ENCODE measurements at regions not wholly inside any gene's neighbourhood (a gene's known extent, or its start where the extent isn't known, plus 50 kb on each side); places are given as distances from the start of the nearest gene placed in this dataset.

DNA sequence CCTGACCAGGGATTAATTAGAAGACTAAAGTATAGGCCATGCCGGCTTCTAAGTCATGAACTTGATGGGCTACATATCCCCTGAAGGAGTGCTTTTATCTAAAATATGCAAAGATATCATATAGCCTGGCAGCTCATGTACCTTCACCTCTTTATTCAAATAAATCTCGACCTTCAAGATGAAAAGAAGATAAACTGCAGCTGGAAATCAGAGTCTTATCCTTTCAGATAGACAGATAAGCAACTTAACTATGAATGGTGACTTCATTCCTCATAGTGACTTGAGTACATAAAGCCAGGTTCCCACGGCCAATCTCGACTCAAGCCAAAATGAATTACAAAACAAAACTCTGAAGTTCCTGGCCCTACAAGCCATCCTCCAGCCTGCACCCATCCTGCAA lies 165.3 kb upstream of the KLHL29 start (continued):
- TF ChIP-seq, protein P1, sequence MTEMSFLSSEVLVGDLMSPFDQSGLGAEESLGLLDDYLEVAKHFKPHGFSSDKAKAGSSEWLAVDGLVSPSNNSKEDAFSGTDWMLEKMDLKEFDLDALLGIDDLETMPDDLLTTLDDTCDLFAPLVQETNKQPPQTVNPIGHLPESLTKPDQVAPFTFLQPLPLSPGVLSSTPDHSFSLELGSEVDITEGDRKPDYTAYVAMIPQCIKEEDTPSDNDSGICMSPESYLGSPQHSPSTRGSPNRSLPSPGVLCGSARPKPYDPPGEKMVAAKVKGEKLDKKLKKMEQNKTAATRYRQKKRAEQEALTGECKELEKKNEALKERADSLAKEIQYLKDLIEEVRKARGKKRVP (CRISPR knock-in tag; IDR thresholded peaks at IDR 0.05), result no peak
- no peak for TF ChIP-seq MYC (CRISPR knock-in tag; IDR thresholded peaks at IDR 0.05; ENCODE audit: borderline replicate concordance)
- no peak for TF ChIP-seq ZNF260 (CRISPR knock-in tag; IDR thresholded peaks at IDR 0.05; ENCODE audit: borderline replicate concordance, low read depth)
- TF ChIP-seq ZNF564 (CRISPR knock-in tag; IDR thresholded peaks at IDR 0.05), result no peak
- TF ChIP-seq AKAP8 (CRISPR knock-in tag; IDR thresholded peaks at IDR 0.05), result no peak

DNA sequence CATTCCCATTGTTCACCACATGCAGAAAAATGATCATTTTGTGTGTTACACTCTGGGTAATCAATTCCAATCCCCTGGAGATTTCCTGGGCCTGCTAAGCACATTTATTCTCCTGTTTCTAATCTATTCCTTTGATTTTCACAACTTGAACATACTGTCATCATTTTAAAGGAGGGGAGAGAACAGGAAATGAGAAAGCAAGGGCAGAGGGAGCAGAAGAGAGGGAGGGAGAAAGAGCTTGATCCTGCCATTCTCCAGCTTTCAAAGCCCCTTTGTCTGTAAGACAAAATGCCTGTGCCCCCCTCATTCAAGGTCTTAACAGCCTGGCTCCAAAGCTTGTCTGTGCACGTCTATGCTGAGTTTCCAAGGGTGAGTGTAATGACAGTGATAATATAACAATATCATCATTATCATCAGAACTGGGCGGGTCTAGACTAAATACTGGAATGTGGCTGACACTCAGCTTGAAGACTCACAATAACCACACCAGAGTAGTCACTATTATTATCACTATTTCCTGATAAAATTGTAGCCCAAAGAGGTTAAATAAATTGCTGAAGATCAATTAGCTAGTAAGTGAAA lies 164.4 kb upstream of the KLHL29 start:
- TF ChIP-seq ZMYM4 (CRISPR knock-in tag; IDR thresholded peaks at IDR 0.05) (no peak), XBP1 (CRISPR knock-in tag; IDR thresholded peaks at IDR 0.05) (no peak), AKAP8 (CRISPR knock-in tag; IDR thresholded peaks at IDR 0.05) (no peak), MATR3 (CRISPR knock-in tag; IDR thresholded peaks at IDR 0.05) (no peak), ZNF460 (CRISPR knock-in tag; IDR thresholded peaks at IDR 0.05; ENCODE audit: borderline replicate concordance) (no peak), SRF (IDR thresholded peaks at IDR 0.05; ENCODE audit: low read depth, low read length) (no peak), SP2 (CRISPR knock-in tag; IDR thresholded peaks at IDR 0.05) (no peak), ZFP90 (CRISPR knock-in tag; IDR thresholded peaks at IDR 0.05; ENCODE audit: borderline replicate concordance) (no peak), ZNF616 (CRISPR knock-in tag; IDR thresholded peaks at IDR 0.05; ENCODE audit: low read depth) (no peak), NFKB2 (CRISPR knock-in tag; IDR thresholded peaks at IDR 0.05; ENCODE audit: borderline replicate concordance) (no peak)
- TF ChIP-seq, protein P2, sequence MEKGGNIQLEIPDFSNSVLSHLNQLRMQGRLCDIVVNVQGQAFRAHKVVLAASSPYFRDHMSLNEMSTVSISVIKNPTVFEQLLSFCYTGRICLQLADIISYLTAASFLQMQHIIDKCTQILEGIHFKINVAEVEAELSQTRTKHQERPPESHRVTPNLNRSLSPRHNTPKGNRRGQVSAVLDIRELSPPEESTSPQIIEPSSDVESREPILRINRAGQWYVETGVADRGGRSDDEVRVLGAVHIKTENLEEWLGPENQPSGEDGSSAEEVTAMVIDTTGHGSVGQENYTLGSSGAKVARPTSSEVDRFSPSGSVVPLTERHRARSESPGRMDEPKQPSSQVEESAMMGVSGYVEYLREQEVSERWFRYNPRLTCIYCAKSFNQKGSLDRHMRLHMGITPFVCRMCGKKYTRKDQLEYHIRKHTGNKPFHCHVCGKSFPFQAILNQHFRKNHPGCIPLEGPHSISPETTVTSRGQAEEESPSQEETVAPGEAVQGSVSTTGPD (CRISPR knock-in tag; IDR thresholded peaks at IDR 0.05), result no peak
- Histone ChIP-seq H3K27ac (ENCODE audit: extremely low read length, insufficient read depth, low read length) (no peak overlapping the region), H2AFZ (ENCODE audit: low read length) (no peak overlapping the region), H4K20me1 (ENCODE audit: insufficient read depth, low read length) (no peaks in the 10 kb centered on the region), H3K9me3 (ENCODE audit: low read length) (no peaks in the 10 kb centered on the region), H3K36me3 (replicated peaks in 1 of 2; ENCODE audit: control insufficient read depth in 1 of 2, insufficient read depth in 2 of 2, low read length in 2 of 2) (no peaks in the 10 kb centered on the region), H3K79me2 (ENCODE audit: insufficient read depth, low read length) (no peaks in the 10 kb centered on the region), H3K9ac (ENCODE audit: insufficient read depth, low read depth, low read length) (no peak overlapping the region), H3K4me2 (ENCODE audit: low read depth, low read length) (no peak overlapping the region), H3K4me3 (replicated peaks in 1 of 3; ENCODE audit: insufficient read depth in 1 of 3, low read depth in 2 of 3, low read length in 3 of 3) (no peak overlapping the region), H3K27me3 (ENCODE audit: control insufficient read depth in 1 of 2, insufficient read depth in 2 of 2, low read length in 2 of 2) (no peaks in the 10 kb centered on the region), H3K4me1 (ENCODE audit: insufficient read depth, low read length) (no peaks in the 10 kb centered on the region)
- intact Hi-C loops (cut with micrococcal nuclease; ENCODE audit: unreplicated experiment), result no loop called here
- FAIRE-seq (no peak), DNase-seq (ENCODE audit: low spot score) (no peak), ATAC-seq (no peak)
- no TSS peak for BruUV-seq (replicated peaks)
- ChIA-PET CTCF (ENCODE audit: low intra/inter-chr PET ratio, low total read pairs) (no interaction called here), POLR2A (no interaction called here)
- in situ Hi-C loops (cut with HindIII; ENCODE audit: extremely low pct_ligation_motif_present, low pct_unique_long_range_greater_than_20kb), result no loop called here
- 9% methylated on average over 2 of the region's 2 CpGs for WGBS (ENCODE audit: low lambda C conversion rate)

All from HepG2 (cell line).